Suppressor macrophage treated with lipopolysaccharide for 4 hours (primary cell): ENCODE measurements at regions not wholly inside any gene's neighbourhood (a gene's known extent, or its start where the extent isn't known, plus 50 kb on each side); places are given as distances from the start of the nearest gene placed in this dataset.
"Not testable (repeated sequence)": the region's sequence is repeated elsewhere in the genome, so short reads cannot be mapped to it uniquely, and the experiment has no call there.

Source experiments
- DNase-seq: peaks from one replicate; pipeline ENCODE4 v3.0.0-alpha.2; 2020

DNA sequence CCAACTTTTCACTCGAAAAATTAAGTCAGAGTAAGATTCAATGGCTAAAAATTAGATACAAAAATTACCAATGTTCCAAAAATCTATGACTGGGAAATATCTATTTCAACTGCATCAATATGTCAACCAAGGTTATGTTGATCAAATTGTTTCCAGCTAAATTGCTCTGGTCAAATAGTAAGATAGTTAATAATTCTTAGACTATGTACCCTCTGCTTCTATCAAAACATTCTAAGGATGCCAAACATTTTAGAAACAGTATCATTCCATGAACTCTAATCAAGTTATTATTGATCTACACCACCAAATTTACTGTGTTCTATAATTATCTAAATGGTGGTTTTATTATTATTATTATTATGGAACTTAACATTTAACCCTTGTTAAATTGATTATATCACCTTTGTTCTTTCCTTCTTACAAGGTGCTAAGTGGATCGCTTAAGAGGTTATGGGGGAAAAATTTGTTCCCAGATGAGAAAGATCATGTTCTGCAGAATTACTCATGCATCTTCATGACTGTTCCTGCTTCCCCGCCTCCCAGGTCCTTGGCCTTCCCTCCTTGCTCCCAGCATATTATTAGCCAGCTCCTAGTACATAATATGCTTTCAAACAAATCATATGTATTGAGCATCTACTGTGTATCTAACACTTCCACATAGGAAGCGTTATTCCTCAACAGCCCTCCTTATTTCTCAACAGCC lies 240.5 kb upstream of the KRR1 start:
- no peak for DNase-seq

DNA sequence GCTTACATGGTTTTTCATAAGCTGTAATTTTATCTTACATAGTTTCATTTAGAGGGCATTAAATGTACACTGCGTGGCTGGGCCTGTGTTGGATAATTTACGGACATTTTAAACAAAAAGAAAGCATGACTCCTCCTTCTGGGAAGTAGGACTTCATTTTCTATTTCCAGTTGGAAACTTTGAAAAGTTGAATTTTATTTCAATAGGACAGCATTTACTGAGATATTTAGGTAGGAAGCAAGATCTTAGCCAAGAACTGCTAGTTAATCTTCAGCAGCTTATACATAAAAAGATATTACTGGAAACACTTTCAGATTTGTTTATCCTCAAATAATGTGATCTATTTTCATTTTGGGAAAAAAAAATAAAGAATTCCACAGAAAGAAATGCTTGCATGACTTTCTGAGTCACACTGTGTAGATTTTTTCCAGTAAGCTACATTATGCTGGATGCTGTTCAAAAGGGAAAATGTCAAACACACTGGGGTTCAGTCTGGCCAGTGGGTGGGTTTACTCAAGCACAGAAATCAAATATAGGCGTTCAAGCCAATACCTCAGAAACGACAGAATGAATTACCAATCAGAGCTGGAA lies 239.4 kb upstream of the KRR1 start:
- DNase-seq, result no peak

DNA sequence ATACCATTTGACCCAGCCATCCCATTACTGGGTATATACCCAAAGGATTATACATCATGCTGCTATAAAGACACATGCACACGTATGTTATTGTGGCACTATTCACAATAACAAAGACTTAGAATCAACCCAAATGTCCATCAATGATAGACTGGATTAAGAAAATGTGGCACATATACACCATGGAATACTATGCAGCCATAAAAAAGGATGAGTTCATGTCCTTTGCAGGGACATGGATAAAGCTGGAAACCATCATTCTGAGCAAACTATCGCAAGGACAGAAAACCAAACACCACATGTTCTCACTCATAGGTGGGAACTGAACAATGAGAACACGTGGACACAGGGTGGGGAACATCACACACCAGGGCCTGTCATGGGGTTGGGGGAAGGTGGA lies 237.6 kb upstream of the KRR1 start:
- DNase-seq, result not testable (repeated sequence)

DNA sequence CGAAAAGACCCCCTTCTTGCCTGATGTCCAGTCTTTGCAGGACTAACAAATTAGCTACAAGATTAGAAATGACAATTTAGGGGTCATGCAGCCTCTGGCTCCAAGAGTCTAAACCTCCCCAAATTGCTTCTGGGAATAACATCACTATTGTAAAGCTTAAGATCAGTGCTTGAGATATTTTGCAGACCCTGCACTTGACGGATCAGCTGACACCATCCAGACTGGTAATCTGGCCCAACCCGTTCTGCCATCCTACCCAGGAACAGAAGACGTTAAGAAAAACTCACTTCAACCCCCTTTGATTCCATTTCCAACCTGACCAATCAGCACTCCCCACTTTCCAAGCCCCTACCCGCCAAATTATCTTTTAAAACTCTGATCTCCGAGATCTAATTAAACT lies 236.7 kb upstream of the KRR1 start:
- DNase-seq, result no peak

DNA sequence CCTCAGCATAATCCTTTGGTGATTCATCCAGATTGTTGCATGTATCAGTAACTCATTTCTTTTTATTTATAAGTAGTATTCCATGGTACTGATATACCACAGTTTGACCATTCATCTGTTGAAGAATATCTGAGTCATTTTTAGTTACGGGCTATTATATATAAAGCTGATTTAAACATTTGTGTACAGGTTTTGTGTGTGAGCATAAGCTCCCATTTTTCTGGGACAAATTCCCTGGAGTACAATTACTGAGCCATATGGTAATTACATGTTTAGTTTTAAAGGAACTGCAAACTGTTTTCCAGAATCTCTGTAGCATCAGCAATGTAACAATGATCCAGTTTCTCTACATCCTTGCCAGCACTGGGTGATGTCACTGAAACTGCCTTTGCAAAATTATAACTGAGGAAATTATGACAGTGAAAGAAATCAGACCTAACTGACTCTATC lies 236.2 kb upstream of the KRR1 start:
- DNase-seq, result no peak

DNA sequence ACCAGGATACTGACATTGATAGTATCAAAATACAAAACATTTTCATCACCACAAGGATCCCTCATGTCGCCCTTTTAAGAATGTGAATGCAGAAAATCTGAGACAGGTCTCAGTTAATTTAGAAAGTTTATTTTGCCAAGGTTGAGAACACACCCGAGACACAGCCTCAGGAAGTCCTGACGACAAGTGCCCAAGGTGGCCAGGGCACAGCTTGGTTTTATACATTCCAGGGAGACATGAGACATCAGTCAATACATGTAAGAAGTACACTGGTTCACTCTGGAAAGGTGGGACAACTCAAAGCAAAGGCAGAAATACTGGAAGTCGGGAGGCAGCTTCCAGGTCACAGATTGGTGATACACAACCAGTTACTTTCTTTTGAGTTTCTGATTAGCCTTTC lies 235.2 kb upstream of the KRR1 start:
- DNase-seq, result no peak

DNA sequence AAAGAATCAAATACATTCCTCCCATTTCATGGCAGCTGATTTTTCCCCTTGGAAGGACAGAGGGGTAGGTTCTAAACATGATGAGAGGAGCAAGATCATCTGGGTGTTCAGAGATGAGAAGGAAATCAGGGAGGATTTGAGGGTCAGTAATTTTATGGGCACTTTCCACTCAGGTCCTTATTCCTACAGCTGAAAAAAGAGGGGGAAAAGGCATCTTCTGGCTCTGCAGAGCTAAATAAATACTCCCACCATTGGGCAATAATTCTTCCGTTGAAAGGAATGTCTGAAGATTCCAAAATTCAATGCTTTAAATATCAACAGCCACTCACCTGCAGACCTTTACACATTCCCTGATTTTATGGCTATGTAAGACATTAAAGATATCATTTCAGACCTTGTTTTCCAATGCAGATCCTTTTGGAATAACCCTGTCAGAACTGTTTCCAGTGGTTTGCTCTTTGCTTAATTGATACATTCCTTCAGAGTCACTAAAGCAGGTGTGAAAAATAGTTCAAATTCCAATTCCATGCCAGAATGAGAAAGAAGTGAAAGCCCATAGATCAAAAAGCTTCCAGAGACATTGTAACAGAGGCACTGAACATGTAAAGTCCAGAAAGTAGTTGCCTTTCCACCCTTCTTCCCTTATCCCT lies 233.3 kb upstream of the KRR1 start:
- DNase-seq, result no peak

DNA sequence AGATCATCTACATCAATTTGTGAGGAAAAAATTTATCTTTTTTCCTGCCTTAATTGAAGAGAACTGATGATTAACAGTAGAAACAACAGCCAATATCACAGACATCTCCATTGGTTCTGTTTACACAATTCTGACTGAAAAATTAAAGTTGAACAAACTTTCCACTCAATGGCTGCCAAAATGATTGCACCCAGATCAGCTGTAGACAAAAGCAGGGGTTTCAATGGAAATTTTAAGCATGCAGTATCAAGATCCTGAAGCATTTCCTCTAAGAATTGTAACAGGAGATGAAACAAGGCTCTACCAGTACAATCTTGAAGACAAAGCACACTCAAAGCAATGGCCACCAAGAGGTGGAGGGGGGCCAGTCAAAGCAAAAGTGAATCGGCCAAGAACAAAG lies 231.6 kb upstream of the KRR1 start:
- no peak for DNase-seq

DNA sequence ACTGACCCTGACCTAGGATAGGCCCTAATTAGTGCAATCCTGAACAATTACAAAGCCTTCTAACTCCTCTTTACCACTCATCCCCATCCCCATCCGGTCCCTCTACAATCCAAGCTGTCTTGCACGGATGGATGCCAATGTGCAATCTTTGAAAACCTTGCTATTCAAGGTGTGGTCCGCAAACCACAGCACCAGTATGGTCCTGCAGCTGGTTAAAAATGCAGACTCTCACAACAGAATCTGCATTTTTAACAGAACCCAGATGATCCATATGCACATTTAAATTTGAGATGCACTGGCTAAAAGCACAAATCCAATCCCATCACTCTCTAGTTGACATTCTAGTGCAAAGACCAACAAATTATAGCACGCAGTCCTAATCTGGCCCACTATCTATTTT lies 230.6 kb upstream of the KRR1 start:
- no peak for DNase-seq

DNA sequence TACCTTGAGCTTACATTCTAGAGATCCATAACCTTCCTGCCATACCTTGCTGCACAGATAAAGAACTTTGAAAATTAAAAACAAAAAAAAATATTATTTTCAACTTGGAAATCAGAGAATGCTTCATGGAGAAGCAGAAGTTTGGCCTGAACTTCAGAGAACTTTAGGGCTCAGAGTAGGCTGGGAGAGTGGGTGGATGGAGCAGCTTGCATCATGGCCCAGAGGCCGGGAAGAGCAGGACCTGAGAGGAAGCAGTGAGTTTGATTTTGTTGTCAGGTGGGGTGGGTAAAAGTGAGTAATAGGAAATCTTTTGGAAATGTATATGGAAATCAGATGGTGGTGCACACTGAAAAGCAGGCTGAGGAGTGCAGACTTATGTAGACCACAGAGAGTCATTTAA lies 228.5 kb upstream of the KRR1 start:
- DNase-seq, result peak; percentile 35

DNA sequence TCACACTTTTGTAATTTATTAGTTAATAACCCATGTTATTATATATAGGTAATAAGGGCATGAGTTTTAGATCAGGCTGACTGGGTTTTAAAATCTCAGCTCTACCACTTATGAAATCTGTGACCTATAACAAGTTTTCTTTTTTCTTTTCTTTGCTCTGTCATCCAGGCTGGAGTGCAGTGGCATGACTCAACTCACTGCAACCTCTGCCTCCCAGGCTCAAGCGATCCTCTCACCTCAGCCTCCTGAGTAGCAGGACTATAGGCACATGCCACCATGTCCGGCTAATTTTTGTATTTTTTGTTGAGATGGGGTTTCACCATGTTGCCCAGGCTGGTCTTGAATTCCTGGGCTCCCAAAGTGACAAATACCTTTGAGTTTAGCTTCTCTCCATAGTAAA lies 227.7 kb upstream of the KRR1 start:
- DNase-seq, result peak; percentile 5

DNA sequence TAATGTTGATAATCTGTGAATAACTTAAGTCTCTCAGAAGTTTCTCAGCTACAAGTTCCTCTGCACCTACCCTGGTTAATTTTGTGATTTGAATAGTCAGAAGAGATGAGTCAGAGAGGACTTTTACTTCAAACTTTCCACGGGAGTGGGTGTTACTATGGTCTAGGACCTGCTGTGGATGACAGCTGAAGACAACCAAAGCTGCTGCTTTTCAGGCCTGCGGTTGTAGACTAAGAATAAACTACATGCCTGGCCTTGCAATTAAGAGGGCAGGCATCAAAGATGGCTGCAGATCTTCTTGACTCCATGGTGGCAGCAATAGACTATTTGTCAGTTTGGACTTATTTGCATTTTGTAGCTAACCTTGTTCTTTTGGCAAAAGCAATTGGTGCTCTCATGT lies 227.1 kb upstream of the KRR1 start:
- DNase-seq, result peak; percentile 36

DNA sequence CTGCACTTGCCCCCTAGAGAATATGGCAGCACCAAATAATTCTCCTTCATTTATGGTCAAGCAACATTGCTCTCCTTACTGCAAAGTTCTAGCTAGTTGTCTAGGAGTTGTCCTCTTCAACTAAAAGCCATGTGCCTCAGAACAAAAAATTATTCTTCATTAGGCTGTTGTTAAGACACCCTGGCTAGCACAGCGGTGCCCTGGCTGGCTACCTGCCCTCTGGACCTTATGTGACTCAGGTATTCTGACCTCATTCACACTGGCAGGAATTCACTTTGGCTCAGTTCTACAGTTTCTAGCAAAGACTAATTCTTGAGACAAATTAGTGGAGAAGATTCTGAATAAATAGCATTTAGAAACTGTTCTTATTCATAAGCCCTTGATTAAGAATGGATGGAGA lies 224.4 kb upstream of the KRR1 start:
- DNase-seq, result no peak

DNA sequence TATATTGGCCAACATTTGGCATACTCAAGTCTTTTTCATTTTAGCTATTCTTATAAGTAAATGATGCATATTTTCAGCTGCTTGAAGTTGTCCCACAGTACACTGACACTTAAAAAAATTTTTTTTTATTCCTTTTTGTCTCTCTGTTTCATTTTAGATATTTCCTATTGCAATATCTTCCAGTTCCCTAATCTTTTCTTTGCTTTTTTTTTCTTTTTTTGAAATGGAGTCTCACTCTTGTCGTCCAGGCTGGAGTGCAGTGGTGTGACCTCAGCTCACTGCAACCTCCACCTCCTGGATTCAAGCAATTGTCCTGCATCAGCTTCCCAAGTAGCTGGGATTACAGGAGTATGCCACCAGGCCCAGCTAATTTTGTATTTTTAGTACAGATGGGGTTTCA lies 217.4 kb upstream of the KRR1 start:
- no peak for DNase-seq

DNA sequence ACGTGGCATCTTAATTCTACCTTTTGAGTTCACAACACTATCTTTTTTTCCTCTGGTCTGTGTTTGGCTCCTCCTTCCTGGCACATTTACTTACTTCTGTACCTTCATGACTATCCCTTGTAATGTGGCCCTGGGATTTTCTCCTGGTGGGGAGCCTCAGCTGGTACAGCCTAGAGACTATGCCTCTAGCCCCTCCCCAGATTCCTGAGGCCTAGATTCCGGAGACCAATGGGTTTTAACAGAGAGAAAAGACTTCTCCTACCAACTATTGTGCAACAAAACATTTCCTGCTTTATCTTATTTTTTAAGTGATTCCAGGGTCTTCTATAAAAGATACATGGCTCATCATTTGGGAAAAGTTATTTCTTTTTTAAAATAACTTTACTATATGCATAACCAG lies 216.2 kb upstream of the KRR1 start:
- no peak for DNase-seq

DNA sequence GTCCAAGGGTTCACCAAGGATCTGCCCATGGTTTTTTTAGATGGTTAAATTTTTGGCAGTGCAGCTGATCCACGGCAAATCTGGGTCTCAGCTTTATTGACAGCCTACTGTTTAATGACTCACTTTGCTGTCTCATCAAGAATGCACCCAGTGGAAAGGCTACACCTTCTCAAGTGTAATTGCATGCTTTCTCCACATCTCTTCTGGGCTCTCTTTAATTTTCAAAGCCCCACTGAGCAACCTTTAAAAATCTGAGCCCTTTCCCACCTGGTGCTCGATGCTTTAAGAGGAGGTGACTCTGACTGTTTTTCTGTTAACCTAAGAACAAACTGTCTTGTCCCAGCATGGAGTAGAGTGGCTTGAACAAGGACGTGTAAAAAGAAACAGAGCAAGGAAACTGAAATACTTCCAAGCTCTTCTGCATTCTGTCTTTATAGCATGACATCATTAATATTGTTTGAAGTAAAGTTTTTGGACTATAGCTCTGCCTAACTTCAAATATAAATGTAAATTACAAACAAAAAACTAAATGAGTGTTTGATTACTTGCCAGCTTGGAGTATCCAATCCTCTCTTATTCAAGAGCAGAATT lies 214.2 kb upstream of the KRR1 start:
- DNase-seq, result no peak

DNA sequence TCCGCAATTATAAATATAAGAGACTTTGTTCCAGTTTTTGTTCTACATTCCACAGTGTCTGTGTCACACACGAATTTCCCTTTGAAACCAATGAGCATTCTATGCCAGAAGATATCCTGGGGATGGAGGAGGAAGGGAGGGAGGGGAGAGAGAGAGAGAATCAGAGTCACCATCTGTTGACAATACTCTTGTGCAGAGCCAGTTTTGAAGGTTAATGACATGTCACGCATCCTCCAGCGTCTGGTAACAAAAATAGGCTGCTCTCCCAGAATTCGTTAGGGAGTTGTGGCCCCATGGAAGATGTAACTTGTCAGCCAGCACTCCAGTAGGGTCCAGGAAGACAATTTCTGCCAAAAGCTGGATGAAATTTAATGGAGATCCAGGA lies 213.5 kb upstream of the KRR1 start:
- DNase-seq, result no peak

DNA sequence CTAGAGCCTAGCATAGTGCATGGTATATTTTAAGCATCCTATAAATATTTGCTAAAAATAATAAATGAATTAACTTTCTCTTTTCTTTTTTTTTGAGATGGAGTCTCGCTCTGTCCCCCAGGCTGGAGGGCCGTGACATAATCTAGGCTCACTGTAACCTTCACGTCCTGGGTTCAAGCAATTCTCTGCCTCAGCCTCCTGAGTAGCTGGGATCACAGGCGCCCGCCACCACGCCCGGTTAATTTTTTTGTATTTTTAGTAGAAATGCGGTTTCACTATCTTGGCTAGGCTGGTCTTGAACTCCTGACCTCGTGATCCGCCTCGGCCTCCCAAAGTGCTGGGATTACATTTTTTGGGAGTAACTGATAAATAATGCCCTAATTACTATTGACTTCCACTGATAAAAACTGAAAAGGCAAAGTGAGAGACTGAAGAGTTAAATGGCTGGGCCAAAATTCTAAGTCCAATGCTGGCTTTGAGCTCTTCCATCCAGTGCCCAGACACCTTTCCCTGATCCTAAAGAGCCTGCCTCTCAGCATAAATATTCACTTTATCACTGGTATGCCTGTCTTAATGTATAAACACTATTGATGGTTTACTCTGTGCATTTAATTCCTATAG lies 213.0 kb upstream of the KRR1 start:
- DNase-seq, result no peak

DNA sequence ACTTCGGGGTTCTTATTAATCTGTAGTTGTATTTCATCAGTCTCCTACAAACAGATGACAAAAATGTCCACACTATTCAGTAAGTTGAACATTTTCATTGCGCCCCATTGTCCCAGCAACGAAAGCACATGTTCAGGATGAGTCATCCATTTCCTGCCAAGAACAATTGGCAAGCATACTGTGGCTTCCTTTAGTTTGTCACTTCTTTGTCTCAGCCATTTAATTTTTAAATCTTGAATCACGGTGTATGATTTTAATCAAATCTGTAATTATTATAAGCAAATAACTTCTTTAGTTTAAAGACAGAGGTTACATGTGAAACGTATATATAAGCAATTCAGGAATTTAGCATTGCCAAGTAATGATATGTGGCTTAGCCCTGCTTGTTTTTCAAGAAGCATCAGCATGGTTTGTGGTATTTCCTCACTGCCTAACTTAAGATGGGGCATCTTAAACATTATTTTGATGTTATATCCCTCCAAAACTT lies 211.3 kb upstream of the KRR1 start:
- peak; percentile 73 for DNase-seq

DNA sequence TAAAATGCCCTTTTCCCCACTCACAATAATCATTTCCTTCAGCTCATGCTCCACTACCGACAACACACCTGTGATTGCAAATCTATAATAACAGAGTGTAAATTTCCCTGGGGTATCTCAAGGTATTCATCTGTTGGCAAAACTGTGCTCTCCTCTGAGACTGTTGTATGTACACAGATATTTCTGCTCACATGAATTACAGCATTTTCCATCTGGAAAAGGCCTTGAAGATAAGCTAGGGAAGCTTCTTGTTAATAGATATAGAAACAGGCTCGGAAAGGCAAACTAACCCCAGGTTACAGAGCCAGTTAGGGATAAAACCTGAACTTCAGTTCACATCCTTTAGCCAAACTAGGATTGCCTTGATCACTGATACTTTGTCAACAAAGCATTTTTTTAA lies 210.4 kb upstream of the KRR1 start:
- no peak for DNase-seq

DNA sequence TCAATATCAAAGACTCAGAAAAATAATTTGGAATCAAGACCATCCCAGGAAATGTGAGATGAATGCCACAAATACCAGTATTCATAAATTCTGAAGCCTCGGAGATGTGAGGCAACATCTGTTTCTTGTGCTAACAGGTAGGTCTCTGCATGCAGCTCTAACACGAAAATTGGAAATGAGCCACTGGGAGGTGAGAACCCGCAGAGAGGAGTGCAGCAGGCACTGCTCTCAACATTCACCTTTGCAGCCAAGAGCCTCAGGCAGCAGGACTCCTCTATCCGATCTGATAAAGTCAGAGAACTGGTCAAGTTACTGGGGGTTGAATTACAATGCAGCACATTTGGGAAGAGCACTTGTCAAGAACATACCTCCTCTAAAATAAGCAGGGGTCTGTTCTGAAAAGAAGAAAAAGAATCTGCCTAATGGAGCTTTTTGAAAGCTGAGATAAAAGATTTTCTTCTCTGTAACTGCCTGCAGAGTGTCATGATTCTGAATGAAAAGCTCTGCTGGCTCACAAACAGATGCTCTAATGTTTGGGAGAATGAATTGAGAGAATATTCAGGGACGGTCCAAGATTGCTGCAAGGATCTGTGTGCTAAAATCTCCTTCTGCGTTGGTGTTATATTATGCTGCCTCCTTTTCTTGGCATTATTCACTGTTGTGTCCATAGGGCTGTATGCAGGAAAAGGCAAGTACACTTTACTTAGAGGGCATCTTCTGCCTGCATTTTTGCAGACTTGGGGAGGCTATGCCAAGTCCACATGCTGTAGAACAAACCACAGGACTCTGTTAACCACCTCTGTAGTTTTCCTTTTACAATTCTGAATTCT lies 209.6 kb upstream of the KRR1 start:
- DNase-seq, result no peak

DNA sequence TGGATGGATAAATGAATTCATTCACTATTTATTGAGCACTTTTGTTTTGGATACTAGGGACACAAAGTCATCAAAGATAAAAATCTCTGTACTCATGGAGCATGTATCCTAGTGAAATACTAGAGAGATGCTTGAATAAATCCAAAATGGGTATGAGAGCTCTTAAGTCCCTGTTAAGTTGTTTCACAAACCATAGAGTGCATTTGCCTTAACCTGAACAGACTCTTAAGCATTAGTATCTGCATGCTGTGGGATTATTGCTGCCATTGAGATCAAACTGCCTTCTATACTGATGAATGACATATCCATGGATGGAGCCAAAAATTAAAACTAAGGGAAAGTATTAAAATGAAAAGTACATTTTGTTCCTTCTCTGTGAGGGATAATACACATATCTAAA lies 206.5 kb upstream of the KRR1 start:
- no peak for DNase-seq
